HepG2 (cell line): ENCODE measurements at regions not wholly inside any gene's neighbourhood (a gene's known extent, or its start where the extent isn't known, plus 50 kb on each side); places are given as distances from the start of the nearest gene placed in this dataset.

Experiments
- ATAC-seq: fragments of 200-7000 bp; cut with Tn5 transposase; 3 replicates; pipeline ENCODE4 v1.9.1; 2020; ENCODE audit warnings: mild to moderate bottlenecking, moderate library complexity
- BruUV-seq: library from RNA; stranded (reverse); fragments of 400-500 nt; replicated peaks from 2 replicates; lab custom pipeline; 2021; lab: Mats Ljungman, UMichigan
- CTCF ChIA-PET: fragments of 300-600 bp; formaldehyde crosslinking; extraction: SDS; loops from one replicate; lab custom pipeline; 2021; ENCODE audit warnings: low total read pairs, inconsistent platforms, low intra/inter-chr PET ratio; lab: Yijun Ruan, JAX
- POLR2A ChIA-PET: fragments of 350-600 bp; sonication (Branson Sonifier 250); formaldehyde crosslinking; loops from one replicate; lab custom pipeline; 2020; ENCODE audit warnings: antibody characterized with exemption, inconsistent platforms; lab: Yijun Ruan, JAX
- DNase-seq: peaks from one replicate; pipeline ENCODE4 v3.0.0-alpha.2; 2015; ENCODE audit warnings: low spot score
- FAIRE-seq: peaks from 3 replicates; lab custom pipeline; 2011; peaks lifted over from hg19 to GRCh38; lab: Jason Lieb, UNC
- H2AFZ ChIP-seq: one replicate; pipeline ENCODE4 v1.6.1; 2011; ENCODE audit warnings: low read length, inconsistent platforms
- H3K27ac ChIP-seq: fragments of 300-600 bp; 3 replicates; pipeline ENCODE4 v1.8.0; 2011; ENCODE audit warnings: mixed run types, mild to moderate bottlenecking, mixed read lengths, low read length, inconsistent platforms; ENCODE audit not compliant: insufficient read depth; ENCODE audit errors: extremely low read length
- H3K27me3 ChIP-seq, 2 experiments: fragments of 200-600 bp in 1 of 2; 2 replicates in 1 of 2; 3 replicates in 1 of 2; pipeline versions ENCODE4 v1.6.0 to v1.8.0; 2011; ENCODE audit warnings: low read length in 2 of 2, mild to moderate bottlenecking in 2 of 2, moderate library complexity in 2 of 2, inconsistent platforms in 1 of 2; ENCODE audit not compliant: insufficient read depth in 2 of 2, control insufficient read depth in 1 of 2
- H3K36me3 ChIP-seq, 2 experiments: fragments of 200-600 bp in 1 of 2; replicated peaks in 1 of 2; 2 replicates in 1 of 2; 3 replicates in 1 of 2; pipeline versions ENCODE4 v1.5.1 to v1.8.0; 2011; ENCODE audit warnings: low read length in 2 of 2, inconsistent platforms in 1 of 2; ENCODE audit not compliant: insufficient read depth in 2 of 2, control insufficient read depth in 1 of 2
- H3K4me1 ChIP-seq: 2 replicates; pipeline ENCODE4 v1.5.1; 2012; ENCODE audit warnings: low read length, inconsistent platforms; ENCODE audit not compliant: insufficient read depth
- H3K4me2 ChIP-seq: 2 replicates; pipeline ENCODE4 v1.6.0; 2011; ENCODE audit warnings: low read depth, low read length, inconsistent platforms
- H3K4me3 ChIP-seq, 3 experiments: fragments of 200-600 bp in 1 of 3; sonication (generic), shearing (Covaris generic) in 1 of 3; replicated peaks in 1 of 3; 2 replicates each; pipeline ENCODE4 v1.5.1; 2011 to 2016; ENCODE audit warnings: low read length in 3 of 3, inconsistent platforms in 2 of 3, low read depth in 2 of 3, mild to moderate bottlenecking in 2 of 3, control low read depth in 1 of 3, mixed read lengths in 1 of 3; ENCODE audit not compliant: insufficient read depth in 1 of 3
- H3K79me2 ChIP-seq: one replicate; pipeline ENCODE4 v1.6.1; 2011; ENCODE audit warnings: low read length, inconsistent platforms; ENCODE audit not compliant: insufficient read depth
- H3K9ac ChIP-seq: 2 replicates; pipeline ENCODE4 v1.6.0; 2011; ENCODE audit warnings: mild to moderate bottlenecking, low read depth, low read length, inconsistent platforms; ENCODE audit not compliant: insufficient read depth
- H3K9me3 ChIP-seq: 2 replicates; pipeline ENCODE4 v1.5.1; 2012; ENCODE audit warnings: mild to moderate bottlenecking, low read length
- H4K20me1 ChIP-seq: 2 replicates; pipeline ENCODE4 v1.6.0; 2011; ENCODE audit warnings: inconsistent platforms, mild to moderate bottlenecking, low read length, moderate library complexity; ENCODE audit not compliant: insufficient read depth
- IRF2 ChIP-seq: IDR thresholded peaks from 2 replicates; pipeline ENCODE4 v1.6.1; 2018; ENCODE audit warnings: missing genetic modification reagents, missing compliant biosample characterization
- KAT7 ChIP-seq: IDR thresholded peaks from 2 replicates; pipeline ENCODE4 v1.6.1; 2018; ENCODE audit warnings: borderline replicate concordance, missing compliant biosample characterization
- KDM2A ChIP-seq: sonication (generic); formaldehyde crosslinking; IDR thresholded peaks from 2 replicates; pipeline ENCODE4 v1.4.0; 2020; ENCODE audit warnings: low read depth, missing genetic modification reagents, borderline replicate concordance
- MEIS1 ChIP-seq: sonication (generic); formaldehyde crosslinking; IDR thresholded peaks from 2 replicates; pipeline ENCODE4 v1.9.0; 2021; ENCODE audit warnings: mild to moderate bottlenecking, missing genetic modification reagents, moderate library complexity, borderline replicate concordance
- NONO ChIP-seq, 2 experiments: fragments of 450-650 bp in 1 of 2; sonication (generic) in 1 of 2; formaldehyde crosslinking in 1 of 2; IDR thresholded peaks in 1 of 2; conservative IDR thresholded peaks in 1 of 2; 2 replicates each; pipeline versions ENCODE4 v1.6.1 to v1.8.0; 2017 to 2022; ENCODE audit warnings: mild to moderate bottlenecking in 1 of 2, missing genetic modification reagents in 1 of 2, moderate library complexity in 1 of 2
- POGZ ChIP-seq: sonication (generic); formaldehyde crosslinking; IDR thresholded peaks from 2 replicates; pipeline ENCODE4 v1.4.0; 2020; ENCODE audit warnings: mild to moderate bottlenecking, missing genetic modification reagents
- RBFOX2 ChIP-seq: fragments of 200-400 bp; formaldehyde crosslinking; IDR thresholded peaks from 2 replicates; pipeline ENCODE4 v1.6.1; 2017; ENCODE audit warnings: low read depth, mild to moderate bottlenecking, low read length
- TCF7L2 ChIP-seq: IDR thresholded peaks from 2 replicates; pipeline ENCODE4 v1.6.1; 2011; ENCODE audit warnings: mild to moderate bottlenecking, low read depth, low read length, moderate library complexity
- ZKSCAN8 ChIP-seq: IDR thresholded peaks from 2 replicates; pipeline ENCODE4 v1.6.1; 2016; ENCODE audit warnings: borderline replicate concordance, missing genetic modification reagents, missing compliant biosample characterization
- ZNF34 ChIP-seq: sonication (generic); formaldehyde crosslinking; IDR thresholded peaks from 2 replicates; pipeline ENCODE4 v1.4.0; 2020; ENCODE audit warnings: mild to moderate bottlenecking, missing genetic modification reagents, borderline replicate concordance
- ZNF780A ChIP-seq: sonication (generic); formaldehyde crosslinking; IDR thresholded peaks from 2 replicates; pipeline ENCODE4 v1.8.0; 2022; ENCODE audit warnings: mild to moderate bottlenecking, missing genetic modification reagents, moderate library complexity
- WGBS: methylation state at CpG from one replicate; pipeline ENCODE4 v1.1.6; 2017; ENCODE audit warnings: low lambda C conversion rate; 5-methylcytosine and 5-hydroxymethylcytosine counted together
- in situ Hi-C: cut with HindIII; loops from 2 replicates; pipeline ENCODE4 v1.10.0; 2017; ENCODE audit warnings: low pct_unique_long_range_greater_than_20kb; ENCODE audit not compliant: extremely low pct_ligation_motif_present
- intact Hi-C: fragments of 100-400 bp; cut with micrococcal nuclease; formaldehyde crosslinking; loops from one replicate; pipeline ENCODE4 v1.10.0; 2022; ENCODE audit not compliant: unreplicated experiment
- TF ChIP-seq, protein P1 (sequence below): sonication (generic); formaldehyde crosslinking; IDR thresholded peaks from 2 replicates; pipeline ENCODE4 v1.8.0; 2022; ENCODE audit warnings: missing genetic modification reagents, low read depth, mild to moderate bottlenecking, borderline replicate concordance
- TF ChIP-seq, protein P2 (sequence below): IDR thresholded peaks from 2 replicates; pipeline ENCODE4 v1.6.1; 2016; ENCODE audit warnings: mild to moderate bottlenecking, missing biosample characterization, missing genetic modification reagents
- TF ChIP-seq, protein P3 (sequence below): sonication (generic); formaldehyde crosslinking; IDR thresholded peaks from 2 replicates; pipeline ENCODE4 v1.8.1; 2023; ENCODE audit warnings: mild to moderate bottlenecking, missing genetic modification reagents
- TF ChIP-seq, protein P4 (sequence below): sonication (generic); formaldehyde crosslinking; IDR thresholded peaks from 2 replicates; pipeline ENCODE4 v1.9.0; 2021; ENCODE audit warnings: missing genetic modification reagents, mild to moderate bottlenecking, borderline replicate concordance

DNA sequence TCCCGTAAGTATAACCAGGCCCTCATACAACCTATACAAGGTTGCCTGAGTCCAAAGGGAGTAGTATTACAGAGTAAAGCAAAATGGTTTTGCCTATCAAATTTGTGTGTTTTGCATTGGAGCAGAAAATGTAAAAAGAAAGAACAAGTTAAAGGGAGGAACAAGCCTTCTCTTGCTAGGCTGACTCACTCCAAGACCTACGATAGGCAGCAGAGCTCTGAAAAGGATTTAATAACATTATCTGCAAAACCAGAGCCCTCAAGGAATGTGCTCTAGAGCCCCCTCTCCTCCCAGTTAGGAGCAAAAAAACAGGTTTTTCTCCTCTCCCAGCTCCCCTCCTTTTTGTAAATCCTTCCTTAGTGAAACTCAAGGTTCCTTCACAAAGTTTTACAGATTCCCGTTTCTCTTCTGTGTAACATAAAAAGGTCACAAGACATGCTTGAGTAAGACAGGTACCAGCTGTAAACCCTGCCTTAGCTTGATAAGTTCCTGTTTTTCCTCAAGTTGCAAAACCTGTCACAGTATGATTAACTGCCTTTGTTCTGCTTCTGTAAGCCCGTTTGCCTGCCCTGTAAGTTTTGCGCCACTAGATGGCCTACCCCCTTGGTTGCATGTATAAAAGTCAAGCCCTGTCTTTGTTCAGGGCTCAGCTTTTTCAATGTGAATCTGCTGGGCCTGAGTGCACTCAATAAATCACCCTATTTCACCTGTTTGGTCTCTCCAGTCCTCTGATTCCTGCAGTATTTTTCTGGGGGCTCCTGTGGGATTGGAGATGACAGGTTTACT, 498.2 kb downstream of the KCNA4 start:
- FAIRE-seq = no peak
- WGBS = 14% methylated on average over 5 of the region's 5 CpGs
- Histone ChIP-seq H4K20me1 (no peaks in the 10 kb centered on the region), H3K9ac (no peak overlapping the region), H3K27ac (no peak overlapping the region), H3K9me3 (peaks cover 63% of the 10 kb centered on the region), H3K36me3 (no peaks in the 10 kb centered on the region), H3K79me2 (no peaks in the 10 kb centered on the region), H3K4me2 (no peak overlapping the region), H3K4me3 (no peak overlapping the region), H3K27me3 (no peaks in the 10 kb centered on the region; a peak in 1 of 5 replicates), H2AFZ (no peak overlapping the region), H3K4me1 (no peaks in the 10 kb centered on the region)
- CTCF ChIA-PET = no interaction called here
- DNase-seq = no peak
- ATAC-seq = no peak
- POLR2A ChIA-PET = no interaction called here
- TF ChIP-seq KAT7 (CRISPR knock-in tag) (no peak), MEIS1 (CRISPR knock-in tag) (no peak), ZNF34 (CRISPR knock-in tag) (no peak), KDM2A (CRISPR knock-in tag) (no peak), TCF7L2 (no peak)
- in situ Hi-C loops = no loop called here
- no TSS peak for BruUV-seq
- intact Hi-C loops = no loop called here

DNA sequence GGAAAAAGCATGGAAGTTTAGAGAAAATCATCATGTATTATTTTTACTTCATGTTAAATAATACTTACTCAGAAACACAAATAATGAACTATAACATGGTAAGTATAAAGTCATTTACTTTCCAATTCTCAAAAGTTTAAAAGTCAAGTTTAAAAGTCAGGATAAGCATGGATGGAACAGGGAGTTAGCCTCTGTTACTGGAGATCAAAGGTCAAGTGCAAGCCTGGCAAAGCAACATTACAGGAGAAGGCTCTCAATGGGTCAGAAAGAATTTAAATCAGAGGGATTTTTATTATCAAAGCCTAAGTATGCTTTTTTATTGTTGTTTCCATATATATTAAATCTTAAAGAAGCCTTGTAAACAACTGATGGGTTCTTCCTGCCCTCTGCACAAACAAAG, 505.4 kb downstream of the KCNA4 start:
- Histone ChIP-seq H3K79me2 (no peaks in the 10 kb centered on the region), H4K20me1 (no peaks in the 10 kb centered on the region), H3K36me3 (no peaks in the 10 kb centered on the region), H3K9ac (no peak overlapping the region), H3K4me2 (no peak overlapping the region), H2AFZ (no peak overlapping the region), H3K9me3 (no peaks in the 10 kb centered on the region; the same call in 1 of the 2 replicates), H3K27me3 (no peaks in the 10 kb centered on the region), H3K27ac (no peak overlapping the region), H3K4me3 (no peak overlapping the region), H3K4me1 (no peaks in the 10 kb centered on the region)
- ChIA-PET POLR2A (no interaction called here), CTCF (no interaction called here)
- intact Hi-C loops (no loop called here), in situ Hi-C loops (no loop called here)
- BruUV-seq = no TSS peak
- ATAC-seq (no peak), DNase-seq (no peak), FAIRE-seq (no peak)
- TF ChIP-seq ZNF780A (CRISPR knock-in tag) (no peak), ZKSCAN8 (CRISPR knock-in tag) (no peak), RBFOX2 (no peak), POGZ (CRISPR knock-in tag) (no peak), IRF2 (CRISPR knock-in tag) (no peak), NONO (IDR thresholded peaks at IDR 0.05) (no peak), NONO (CRISPR knock-in tag; conservative IDR thresholded peaks at IDR 0.05) (no peak)
- TF ChIP-seq, protein P1, sequence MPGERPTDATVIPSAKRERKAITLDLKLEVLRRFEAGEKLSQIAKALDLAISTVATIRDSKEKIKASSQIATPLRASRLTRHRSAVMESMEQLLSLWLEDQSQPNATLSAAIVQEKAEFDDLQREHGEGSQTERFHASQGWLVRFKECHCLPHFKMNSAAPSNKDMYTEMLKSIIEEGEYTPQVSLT (CRISPR knock-in tag) = no peak
- TF ChIP-seq, protein P2, sequence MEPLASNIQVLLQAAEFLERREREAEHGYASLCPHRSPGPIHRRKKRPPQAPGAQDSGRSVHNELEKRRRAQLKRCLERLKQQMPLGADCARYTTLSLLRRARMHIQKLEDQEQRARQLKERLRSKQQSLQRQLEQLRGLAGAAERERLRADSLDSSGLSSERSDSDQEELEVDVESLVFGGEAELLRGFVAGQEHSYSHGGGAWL (CRISPR knock-in tag) = no peak
- TF ChIP-seq, protein P3, sequence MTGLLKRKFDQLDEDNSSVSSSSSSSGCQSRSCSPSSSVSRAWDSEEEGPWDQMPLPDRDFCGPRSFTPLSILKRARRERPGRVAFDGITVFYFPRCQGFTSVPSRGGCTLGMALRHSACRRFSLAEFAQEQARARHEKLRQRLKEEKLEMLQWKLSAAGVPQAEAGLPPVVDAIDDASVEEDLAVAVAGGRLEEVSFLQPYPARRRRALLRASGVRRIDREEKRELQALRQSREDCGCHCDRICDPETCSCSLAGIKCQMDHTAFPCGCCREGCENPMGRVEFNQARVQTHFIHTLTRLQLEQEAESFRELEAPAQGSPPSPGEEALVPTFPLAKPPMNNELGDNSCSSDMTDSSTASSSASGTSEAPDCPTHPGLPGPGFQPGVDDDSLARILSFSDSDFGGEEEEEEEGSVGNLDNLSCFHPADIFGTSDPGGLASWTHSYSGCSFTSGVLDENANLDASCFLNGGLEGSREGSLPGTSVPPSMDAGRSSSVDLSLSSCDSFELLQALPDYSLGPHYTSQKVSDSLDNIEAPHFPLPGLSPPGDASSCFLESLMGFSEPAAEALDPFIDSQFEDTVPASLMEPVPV (CRISPR knock-in tag) = no peak
- TF ChIP-seq, protein P4, sequence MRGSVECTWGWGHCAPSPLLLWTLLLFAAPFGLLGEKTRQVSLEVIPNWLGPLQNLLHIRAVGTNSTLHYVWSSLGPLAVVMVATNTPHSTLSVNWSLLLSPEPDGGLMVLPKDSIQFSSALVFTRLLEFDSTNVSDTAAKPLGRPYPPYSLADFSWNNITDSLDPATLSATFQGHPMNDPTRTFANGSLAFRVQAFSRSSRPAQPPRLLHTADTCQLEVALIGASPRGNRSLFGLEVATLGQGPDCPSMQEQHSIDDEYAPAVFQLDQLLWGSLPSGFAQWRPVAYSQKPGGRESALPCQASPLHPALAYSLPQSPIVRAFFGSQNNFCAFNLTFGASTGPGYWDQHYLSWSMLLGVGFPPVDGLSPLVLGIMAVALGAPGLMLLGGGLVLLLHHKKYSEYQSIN (CRISPR knock-in tag) = no peak
